ENCODE measurements at regions not wholly inside any gene's neighbourhood (a gene's known extent, or its start where the extent isn't known, plus 50 kb on each side); places are given as distances from the start of the nearest gene placed in this dataset.
A peak's percentile ranks its signal among the peaks of the same experiment; 100 is the strongest.

DNA sequence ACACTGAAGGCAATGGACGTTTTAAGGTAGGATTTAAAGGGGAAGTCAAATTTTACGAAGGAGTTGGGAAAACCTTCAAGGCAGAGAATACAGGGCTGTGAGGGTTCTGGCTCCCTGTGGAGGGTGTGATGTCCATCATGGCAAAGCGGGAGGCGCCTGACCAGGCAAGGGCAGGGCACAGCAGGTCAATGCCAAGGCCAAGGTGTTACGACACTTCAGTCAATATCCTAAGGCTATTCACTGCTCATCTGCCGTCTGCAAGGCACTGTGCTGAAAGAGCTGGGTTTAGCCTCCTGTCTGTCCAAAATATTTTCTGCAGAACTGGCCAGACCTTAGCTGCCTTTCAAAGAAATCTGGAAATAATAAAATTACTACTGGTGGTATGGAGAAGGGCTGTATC is 297.9 kb upstream of the MGMT start:
- Mint-ChIP-seq H3K27ac (ENCODE audit: unreplicated experiment) (no peak overlapping the region), H3K9me3 (ENCODE audit: unreplicated experiment) (no peaks in the 10 kb centered on the region), H3K36me3 (ENCODE audit: unreplicated experiment) (no peaks in the 10 kb centered on the region), H3K4me3 (ENCODE audit: unreplicated experiment) (no peak overlapping the region), H3K4me1 (ENCODE audit: low read depth, unreplicated experiment) (peaks cover 2% of the 10 kb centered on the region), H3K27me3 (ENCODE audit: unreplicated experiment) (no peaks in the 10 kb centered on the region)
- DNase-seq = no peak
- TF ChIP-seq, protein P1, sequence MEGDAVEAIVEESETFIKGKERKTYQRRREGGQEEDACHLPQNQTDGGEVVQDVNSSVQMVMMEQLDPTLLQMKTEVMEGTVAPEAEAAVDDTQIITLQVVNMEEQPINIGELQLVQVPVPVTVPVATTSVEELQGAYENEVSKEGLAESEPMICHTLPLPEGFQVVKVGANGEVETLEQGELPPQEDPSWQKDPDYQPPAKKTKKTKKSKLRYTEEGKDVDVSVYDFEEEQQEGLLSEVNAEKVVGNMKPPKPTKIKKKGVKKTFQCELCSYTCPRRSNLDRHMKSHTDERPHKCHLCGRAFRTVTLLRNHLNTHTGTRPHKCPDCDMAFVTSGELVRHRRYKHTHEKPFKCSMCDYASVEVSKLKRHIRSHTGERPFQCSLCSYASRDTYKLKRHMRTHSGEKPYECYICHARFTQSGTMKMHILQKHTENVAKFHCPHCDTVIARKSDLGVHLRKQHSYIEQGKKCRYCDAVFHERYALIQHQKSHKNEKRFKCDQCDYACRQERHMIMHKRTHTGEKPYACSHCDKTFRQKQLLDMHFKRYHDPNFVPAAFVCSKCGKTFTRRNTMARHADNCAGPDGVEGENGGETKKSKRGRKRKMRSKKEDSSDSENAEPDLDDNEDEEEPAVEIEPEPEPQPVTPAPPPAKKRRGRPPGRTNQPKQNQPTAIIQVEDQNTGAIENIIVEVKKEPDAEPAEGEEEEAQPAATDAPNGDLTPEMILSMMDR (IDR thresholded peaks at IDR 0.05; ENCODE audit: partially characterized antibody, unreplicated experiment) = no peak

DNA sequence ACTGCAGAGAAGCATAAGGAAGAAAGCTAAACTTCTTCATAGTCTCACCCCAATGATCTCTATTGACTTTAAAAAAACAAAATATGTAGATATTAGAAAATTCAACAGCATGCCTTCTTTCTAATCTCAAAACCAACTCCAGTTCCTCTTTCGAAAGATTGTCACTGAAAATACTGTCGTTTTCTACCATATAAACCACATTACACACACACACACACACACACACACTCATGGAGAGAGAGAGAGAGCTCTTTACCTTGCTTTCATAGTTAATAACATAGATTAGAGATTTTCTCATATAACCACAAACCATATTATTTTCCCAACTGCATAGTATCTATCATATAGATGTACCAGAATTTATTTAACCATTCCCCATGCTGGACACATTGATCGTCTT is 296.2 kb upstream of the MGMT start:
- Mint-ChIP-seq H3K9me3 (ENCODE audit: unreplicated experiment) (no peaks in the 10 kb centered on the region), H3K27ac (ENCODE audit: unreplicated experiment) (no peak overlapping the region), H3K27me3 (ENCODE audit: unreplicated experiment) (no peaks in the 10 kb centered on the region), H3K4me1 (ENCODE audit: low read depth, unreplicated experiment) (peaks cover 11% of the 10 kb centered on the region), H3K4me3 (ENCODE audit: unreplicated experiment) (no peak overlapping the region), H3K36me3 (ENCODE audit: unreplicated experiment) (no peaks in the 10 kb centered on the region)
- DNase-seq = no peak
- TF ChIP-seq, protein P1 (IDR thresholded peaks at IDR 0.05; ENCODE audit: partially characterized antibody, unreplicated experiment) = no peak

DNA sequence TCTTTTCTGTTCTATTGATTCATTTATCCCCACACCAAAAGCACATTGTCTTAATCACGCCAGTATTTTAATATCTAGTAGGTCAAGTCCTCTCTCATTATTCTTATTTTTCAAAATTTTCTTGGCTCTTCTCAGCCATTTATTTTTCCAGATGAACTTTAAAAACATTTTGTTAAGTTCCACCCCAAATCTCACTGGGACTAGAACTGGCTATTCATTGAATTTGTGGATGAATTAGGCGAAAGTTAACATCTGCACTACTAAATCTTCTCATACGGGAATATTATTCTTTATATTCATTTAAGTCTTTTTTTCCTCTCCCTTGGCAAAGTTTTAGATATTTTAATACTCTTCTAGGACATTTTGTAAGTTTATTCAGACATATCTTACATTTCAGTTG is 295.2 kb upstream of the MGMT start:
- H3K4me1 Mint-ChIP-seq (ENCODE audit: low read depth, unreplicated experiment) = peaks cover 11% of the 10 kb centered on the region
- TF ChIP-seq, protein P1 (IDR thresholded peaks at IDR 0.05; ENCODE audit: partially characterized antibody, unreplicated experiment) = no peak
- no peak overlapping the region for H3K4me3 Mint-ChIP-seq (ENCODE audit: unreplicated experiment)
- no peak for DNase-seq
- H3K27ac Mint-ChIP-seq (ENCODE audit: unreplicated experiment) = no peak overlapping the region
- no peaks in the 10 kb centered on the region for H3K36me3 Mint-ChIP-seq (ENCODE audit: unreplicated experiment)
- no peaks in the 10 kb centered on the region for H3K27me3 Mint-ChIP-seq (ENCODE audit: unreplicated experiment)
- H3K9me3 Mint-ChIP-seq (ENCODE audit: unreplicated experiment) = no peaks in the 10 kb centered on the region

DNA sequence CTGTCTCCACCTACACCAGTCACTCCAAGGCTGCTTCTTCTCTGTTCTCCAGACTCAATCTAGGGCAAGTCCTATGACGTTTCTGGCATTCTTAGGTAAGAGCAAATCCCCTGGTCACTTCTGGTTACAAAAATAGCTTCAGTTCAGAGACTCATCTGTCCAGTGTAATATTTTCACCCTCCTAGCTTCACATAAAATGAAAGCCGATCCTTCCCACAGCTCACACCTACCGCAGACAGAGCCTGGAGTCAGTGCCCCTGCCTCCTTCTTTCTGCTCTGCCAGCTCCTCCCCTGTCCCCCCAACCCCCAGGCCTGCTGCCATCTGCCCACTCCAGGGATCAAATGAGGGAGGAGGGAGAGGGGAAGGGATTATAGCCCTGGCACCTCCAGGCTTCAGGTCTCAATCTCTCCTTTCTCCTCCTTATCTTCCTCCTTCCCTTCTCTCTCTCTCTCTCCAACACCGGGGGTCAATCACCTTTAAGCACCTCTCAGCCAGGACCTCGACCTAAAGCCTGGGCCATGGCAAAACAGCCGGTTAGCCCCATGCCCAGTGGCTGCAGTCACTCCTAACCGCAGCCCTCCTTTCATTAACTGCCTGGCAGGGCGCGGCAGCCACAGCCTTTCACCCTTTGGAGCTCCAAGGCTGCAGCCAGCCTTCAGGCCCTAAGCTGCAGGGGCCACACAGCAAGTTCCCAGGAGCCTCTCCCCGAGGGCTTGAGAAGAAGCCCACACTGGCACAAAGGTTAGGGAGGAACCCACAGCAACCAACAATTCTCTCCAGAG is 292.6 kb upstream of the MGMT start:
- Mint-ChIP-seq H3K36me3 (ENCODE audit: unreplicated experiment) (no peaks in the 10 kb centered on the region), H3K4me3 (ENCODE audit: unreplicated experiment) (peak overlapping the region; percentile 5), H3K27ac (ENCODE audit: unreplicated experiment) (peak overlapping the region; percentile 57), H3K9me3 (ENCODE audit: unreplicated experiment) (no peaks in the 10 kb centered on the region), H3K4me1 (ENCODE audit: low read depth, unreplicated experiment) (peaks cover 11% of the 10 kb centered on the region), H3K27me3 (ENCODE audit: unreplicated experiment) (no peaks in the 10 kb centered on the region)
- DNase-seq = peak; percentile 30
- TF ChIP-seq, protein P1 (IDR thresholded peaks at IDR 0.05; ENCODE audit: partially characterized antibody, unreplicated experiment) = no peak

DNA sequence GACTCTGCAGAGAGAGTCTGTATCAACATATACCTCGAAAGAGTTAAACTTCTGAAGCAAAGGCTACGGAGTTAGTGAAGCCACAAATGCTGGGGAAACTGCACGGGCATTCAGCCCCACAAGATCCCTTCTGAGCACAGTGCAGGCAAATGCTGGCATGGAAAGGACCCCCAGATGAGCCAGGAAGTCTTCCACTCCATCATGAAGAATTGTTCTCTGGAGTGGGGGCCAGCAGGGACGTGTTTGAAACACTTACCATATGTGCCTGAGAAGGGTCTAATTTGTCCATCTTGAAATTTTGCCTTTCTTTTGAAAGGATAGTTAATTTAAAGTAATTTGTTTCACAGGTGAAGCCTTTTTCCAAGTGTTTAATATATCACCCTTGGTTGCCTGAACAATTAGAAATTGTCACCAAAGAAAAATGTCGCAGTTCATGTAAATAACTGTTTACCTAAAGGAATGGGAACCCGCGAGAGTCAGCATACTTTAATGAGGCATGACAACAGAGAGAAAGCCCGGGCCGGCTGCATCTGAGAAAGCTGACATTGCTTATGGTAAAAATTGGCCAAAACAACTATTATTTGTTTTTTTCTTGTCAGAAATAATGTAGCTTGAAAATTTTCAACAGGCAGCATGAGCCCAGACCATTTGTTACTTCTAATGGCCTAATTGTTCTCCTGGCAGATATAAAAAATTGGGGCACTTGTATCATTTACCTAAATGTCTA is 287.6 kb upstream of the MGMT start:
- H3K27me3 Mint-ChIP-seq (ENCODE audit: unreplicated experiment) = no peaks in the 10 kb centered on the region
- peaks cover 6% of the 10 kb centered on the region for H3K4me1 Mint-ChIP-seq (ENCODE audit: low read depth, unreplicated experiment)
- H3K9me3 Mint-ChIP-seq (ENCODE audit: unreplicated experiment) = peaks cover 1% of the 10 kb centered on the region
- no peak for DNase-seq
- no peak overlapping the region for H3K27ac Mint-ChIP-seq (ENCODE audit: unreplicated experiment)
- H3K36me3 Mint-ChIP-seq (ENCODE audit: unreplicated experiment) = peaks cover 8% of the 10 kb centered on the region
- TF ChIP-seq, protein P1 (IDR thresholded peaks at IDR 0.05; ENCODE audit: partially characterized antibody, unreplicated experiment) = no peak
- no peak overlapping the region for H3K4me3 Mint-ChIP-seq (ENCODE audit: unreplicated experiment)
